GM21367 (cell line): ENCODE measurements at regions not wholly inside any gene's neighbourhood (a gene's known extent, or its start where the extent isn't known, plus 50 kb on each side); places are given as distances from the start of the nearest gene placed in this dataset.
"Not testable (repeated sequence)": the region's sequence is repeated elsewhere in the genome, so short reads cannot be mapped to it uniquely, and the experiment has no call there.

Source experiments
- ATAC-seq: cut with Tn5 transposase; IDR thresholded peaks from one replicate; pipeline ENCODE4 v1.9.1; 2021; ENCODE audit not compliant: unreplicated experiment

- ATAC-seq = not testable (repeated sequence)
These were observed 415.5 kb downstream of the FOXD4L4 start for GRCh38 chr9:66152406-66152805.

- ATAC-seq = peak; percentile 100
These were observed 416.2 kb downstream of the FOXD4L4 start for GRCh38 chr9:66153021-66153725.

GRCh38 chr9:66153971-66154691 is 417.2 kb downstream of the FOXD4L4 start:
- not testable (repeated sequence) for ATAC-seq

GRCh38 chr9:66182316-66182715 is 445.4 kb downstream of the FOXD4L4 start:
- ATAC-seq = not testable (repeated sequence)

DNA sequence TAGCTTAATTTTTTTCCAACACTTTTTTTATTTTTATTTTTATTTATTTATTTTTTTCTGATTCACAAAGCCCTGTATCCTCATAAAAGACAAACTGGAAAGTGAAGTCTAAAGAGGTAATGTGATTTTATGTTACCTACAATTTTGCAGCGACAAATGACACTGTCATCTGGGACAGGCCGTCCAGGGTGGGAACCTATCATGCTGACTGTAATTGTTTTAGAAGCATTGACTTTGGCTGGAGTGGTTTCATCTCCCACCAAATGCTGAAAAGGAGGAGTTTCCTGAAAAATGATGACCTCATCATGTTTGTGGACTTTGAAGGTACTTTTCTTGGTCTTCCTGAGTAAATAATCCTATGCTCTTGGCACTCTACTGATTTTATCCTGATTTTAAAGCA is 446.7 kb downstream of the FOXD4L4 start:
- ATAC-seq = not testable (repeated sequence)

GRCh38 chr9:66197199-66197598 is 460.3 kb downstream of the FOXD4L4 start:
- not testable (repeated sequence) for ATAC-seq

GRCh38 chr9:66198421-66198820 is 461.5 kb downstream of the FOXD4L4 start:
- peak; percentile 62 for ATAC-seq

DNA sequence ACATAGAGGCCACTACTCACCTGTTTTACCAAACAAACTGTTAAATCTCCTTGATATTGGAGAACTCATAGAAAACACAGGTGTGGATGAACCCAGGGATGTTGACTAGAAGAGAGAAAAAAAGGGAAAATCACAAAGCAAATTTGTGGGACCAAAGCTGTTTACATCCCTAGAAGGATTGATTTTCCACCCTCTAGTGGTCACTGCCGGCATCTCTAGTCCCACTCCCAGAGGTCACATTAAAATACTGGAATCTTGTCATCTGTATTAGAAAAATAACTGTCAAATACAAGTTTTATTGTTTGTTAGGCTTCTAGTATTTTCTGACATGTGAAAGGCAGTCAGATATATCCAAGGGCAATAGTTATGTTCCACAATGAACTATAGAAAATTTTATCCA is 469.7 kb downstream of the FOXD4L4 start:
- ATAC-seq = peak; percentile 74

- not testable (repeated sequence) for ATAC-seq
These were observed 471.0 kb downstream of the FOXD4L4 start for GRCh38 chr9:66207914-66208313.

DNA sequence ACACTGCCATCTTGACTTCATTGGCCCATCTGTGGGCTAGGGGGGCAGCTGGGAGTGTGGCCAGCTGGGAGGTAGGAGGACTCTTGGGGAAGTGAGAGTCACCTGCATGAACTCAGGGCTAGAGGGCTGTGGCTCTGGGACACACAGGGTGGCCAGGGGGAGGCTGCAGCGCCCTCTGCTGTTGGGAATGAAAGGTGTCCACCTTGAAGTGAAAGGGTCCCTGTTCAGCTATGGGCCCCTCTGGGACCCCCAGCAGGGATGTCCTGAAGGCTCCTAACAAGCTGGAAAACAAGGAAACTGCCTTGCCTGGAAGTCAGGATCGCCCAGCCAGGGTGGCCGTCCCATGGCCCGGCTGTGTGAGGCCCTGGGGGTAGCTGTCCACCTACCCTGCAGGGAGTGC is 507.8 kb downstream of the FOXD4L4 start:
- ATAC-seq = not testable (repeated sequence)

GRCh38 chr9:66245481-66245880 is 508.5 kb downstream of the FOXD4L4 start:
- not testable (repeated sequence) for ATAC-seq

- ATAC-seq = not testable (repeated sequence)
These were observed 520.6 kb downstream of the FOXD4L4 start for GRCh38 chr9:66257581-66257980.

DNA sequence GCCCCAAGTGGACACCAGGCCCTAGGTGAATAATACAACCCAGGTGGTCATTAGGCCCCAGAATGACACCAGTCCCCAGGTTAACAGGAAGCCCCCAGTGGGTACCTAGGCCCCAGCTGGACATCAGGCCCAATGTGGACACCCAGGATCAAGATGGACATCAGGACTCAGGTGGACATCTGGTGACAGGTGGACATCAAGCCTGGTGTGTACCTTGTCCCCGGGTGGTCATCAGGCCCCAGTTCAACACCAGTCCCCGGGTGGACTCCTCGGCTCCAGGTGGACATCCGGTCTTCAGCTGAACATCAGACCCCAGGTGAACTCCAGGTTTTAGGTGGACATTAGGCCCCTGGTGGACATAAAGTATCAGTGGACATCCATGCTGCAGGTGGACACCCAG is 524.6 kb downstream of the FOXD4L4 start:
- ATAC-seq = not testable (repeated sequence)

DNA sequence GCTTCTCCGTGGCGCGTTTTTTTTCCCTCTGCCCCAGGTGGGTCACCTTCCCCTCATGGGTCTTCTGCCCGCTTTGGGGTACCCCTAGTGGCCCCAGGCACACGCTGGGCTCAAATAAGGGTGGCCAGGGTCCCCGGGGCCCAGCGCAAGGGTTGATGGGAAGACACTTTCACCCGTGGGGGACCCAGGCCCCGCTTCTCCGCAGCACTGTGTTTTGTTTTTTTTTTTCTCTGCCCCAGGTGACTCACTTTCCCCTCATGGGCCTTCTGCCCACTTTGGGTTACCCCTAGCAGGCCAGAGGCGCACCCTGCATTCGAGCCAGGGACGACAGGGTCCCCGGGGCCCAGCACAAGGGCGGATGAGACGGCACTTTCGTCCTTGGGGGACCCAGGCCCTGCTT is 526.7 kb downstream of the FOXD4L4 start:
- not testable (repeated sequence) for ATAC-seq

GRCh38 chr9:66264786-66265185 is 527.8 kb downstream of the FOXD4L4 start:
- ATAC-seq = not testable (repeated sequence)

- not testable (repeated sequence) for ATAC-seq
These were observed 529.3 kb downstream of the FOXD4L4 start for GRCh38 chr9:66266202-66266601.

DNA sequence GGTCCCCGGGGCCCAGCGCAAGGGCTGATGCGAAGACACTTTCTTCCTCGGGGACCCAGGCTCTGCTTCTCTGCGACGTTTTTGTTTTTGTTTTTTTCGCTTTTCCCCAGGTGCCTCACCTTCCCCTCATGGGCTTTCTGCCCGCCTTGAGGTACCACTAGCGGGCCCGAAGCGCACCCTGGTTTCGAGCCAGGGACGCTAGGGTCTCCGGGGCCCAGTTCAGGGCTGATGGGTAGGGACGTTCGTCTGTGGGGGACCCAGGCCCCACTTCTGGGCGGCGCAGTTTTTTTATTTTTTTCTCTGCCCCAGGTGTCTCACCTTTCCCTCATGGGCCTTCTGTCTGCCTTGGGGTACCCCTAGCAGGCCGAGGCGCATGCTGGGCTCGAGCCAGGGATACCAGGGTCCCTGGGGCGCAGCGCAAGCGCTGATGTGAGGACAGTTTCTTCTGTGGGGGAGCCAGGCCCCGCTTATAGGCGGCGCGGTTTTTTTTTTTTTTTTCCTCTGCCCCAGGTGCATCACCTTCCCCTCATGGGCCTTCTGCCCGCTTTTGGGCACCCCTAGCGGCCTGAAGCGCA is 530.0 kb downstream of the FOXD4L4 start:
- not testable (repeated sequence) for ATAC-seq

GRCh38 chr9:66267684-66268083 is 530.7 kb downstream of the FOXD4L4 start:
- ATAC-seq = not testable (repeated sequence)

DNA sequence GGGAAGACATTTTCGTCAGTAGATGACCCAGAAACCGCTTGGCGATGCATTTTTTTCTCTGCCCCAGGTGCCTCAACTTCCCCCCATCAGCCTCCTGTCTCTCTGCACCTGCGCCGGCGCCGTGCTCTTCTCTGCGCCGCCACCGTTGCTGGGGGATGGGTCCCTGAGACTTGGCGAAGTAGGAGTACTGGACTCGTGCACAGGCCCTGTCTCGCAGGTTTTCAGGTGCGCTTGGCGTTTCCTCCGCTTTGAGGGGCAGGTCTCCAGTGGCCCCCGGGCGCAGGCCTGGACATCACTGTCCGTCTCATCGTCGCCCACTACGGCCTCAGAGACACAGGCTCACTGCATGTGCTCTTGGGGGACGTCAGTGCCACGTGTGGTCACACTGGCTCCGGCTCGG is 532.1 kb downstream of the FOXD4L4 start:
- ATAC-seq = not testable (repeated sequence)

DNA sequence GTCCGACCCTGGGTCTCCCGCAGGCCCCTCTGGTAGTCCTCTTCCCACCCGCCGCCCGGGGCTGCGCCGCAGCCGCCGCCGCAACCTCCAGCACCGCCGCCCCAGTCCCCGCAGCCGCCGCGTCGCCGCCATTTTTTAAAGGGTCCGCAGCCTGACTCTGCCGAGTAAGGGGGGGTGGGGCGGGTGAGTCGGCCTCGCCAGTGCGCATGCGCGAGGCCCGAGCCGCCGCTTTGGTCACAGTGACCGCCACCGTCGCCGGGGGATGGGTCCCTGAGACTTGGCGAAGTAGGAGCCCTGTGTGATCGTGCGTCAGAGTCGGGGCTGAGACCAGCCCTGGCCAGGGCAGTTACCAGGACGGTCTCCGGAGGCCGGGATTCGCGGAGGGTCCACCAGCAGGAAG is 532.8 kb downstream of the FOXD4L4 start:
- not testable (repeated sequence) for ATAC-seq

GRCh38 chr9:66278809-66279208 is 541.9 kb downstream of the FOXD4L4 start:
- ATAC-seq = not testable (repeated sequence)
